Effector memory CD4-positive, alpha-beta T cell (primary cell): ENCODE measurements at regions not wholly inside any gene's neighbourhood (a gene's known extent, or its start where the extent isn't known, plus 50 kb on each side); places are given as distances from the start of the nearest gene placed in this dataset.

Source experiments
- DNase-seq, 3 donors: peaks; one replicate each; pipeline ENCODE4 v3.0.0-alpha.2; 2020
- H3K27ac ChIP-seq: 2 replicates; pipeline ENCODE4 v1.7.0; 2013; ENCODE audit warnings: mild to moderate bottlenecking, low read length, moderate library complexity; ENCODE audit not compliant: insufficient read depth, poor library complexity, severe bottlenecking
- H3K27me3 ChIP-seq: replicated peaks from 2 replicates; pipeline ENCODE4 v1.7.0; 2013; ENCODE audit warnings: mild to moderate bottlenecking, low read length; ENCODE audit not compliant: insufficient read depth, control insufficient read depth, poor library complexity, severe bottlenecking
- H3K36me3 ChIP-seq: 2 replicates; pipeline ENCODE4 v1.7.0; 2013; ENCODE audit warnings: mild to moderate bottlenecking, low read length, moderate library complexity; ENCODE audit not compliant: control insufficient read depth, insufficient read depth
- H3K4me1 ChIP-seq: 2 replicates; pipeline ENCODE4 v1.7.0; 2013; ENCODE audit warnings: low read length, mild to moderate bottlenecking; ENCODE audit not compliant: control insufficient read depth, insufficient read depth, poor library complexity, severe bottlenecking
- H3K4me3 ChIP-seq: 2 replicates; pipeline ENCODE4 v1.7.0; 2013; ENCODE audit warnings: low read length, low read depth, mild to moderate bottlenecking; ENCODE audit not compliant: insufficient read depth, poor library complexity, severe bottlenecking
- H3K9me3 ChIP-seq: 2 replicates; pipeline ENCODE4 v1.7.0; 2013; ENCODE audit warnings: mild to moderate bottlenecking, low read length, moderate library complexity; ENCODE audit not compliant: control insufficient read depth

DNA sequence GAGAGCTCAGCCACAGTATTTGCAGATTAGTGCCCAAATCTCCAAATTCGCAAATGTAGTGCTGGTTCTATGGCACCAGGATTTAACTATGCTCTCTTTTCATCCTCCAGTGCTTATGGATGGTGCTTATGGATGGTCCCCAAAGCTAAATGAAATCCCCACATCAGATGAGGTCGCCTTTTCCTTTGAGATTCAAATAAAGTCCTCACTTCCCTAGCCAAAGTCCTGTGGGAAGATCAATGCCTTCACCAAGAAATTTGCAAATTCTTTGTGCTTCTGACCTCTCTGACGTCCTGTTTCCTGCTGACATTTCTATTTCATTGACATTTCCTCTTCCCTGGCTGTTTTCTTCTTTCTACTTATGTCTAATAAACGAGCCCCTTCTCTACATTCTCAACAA, 1077.0 kb upstream of the C9orf72 start:
- Histone ChIP-seq H3K9me3 (no peaks in the 10 kb centered on the region), H3K36me3 (no peaks in the 10 kb centered on the region), H3K4me1 (no peaks in the 10 kb centered on the region), H3K4me3 (no peak overlapping the region), H3K27ac (no peak overlapping the region), H3K27me3 (no peaks in the 10 kb centered on the region)
- no peak for DNase-seq

DNA sequence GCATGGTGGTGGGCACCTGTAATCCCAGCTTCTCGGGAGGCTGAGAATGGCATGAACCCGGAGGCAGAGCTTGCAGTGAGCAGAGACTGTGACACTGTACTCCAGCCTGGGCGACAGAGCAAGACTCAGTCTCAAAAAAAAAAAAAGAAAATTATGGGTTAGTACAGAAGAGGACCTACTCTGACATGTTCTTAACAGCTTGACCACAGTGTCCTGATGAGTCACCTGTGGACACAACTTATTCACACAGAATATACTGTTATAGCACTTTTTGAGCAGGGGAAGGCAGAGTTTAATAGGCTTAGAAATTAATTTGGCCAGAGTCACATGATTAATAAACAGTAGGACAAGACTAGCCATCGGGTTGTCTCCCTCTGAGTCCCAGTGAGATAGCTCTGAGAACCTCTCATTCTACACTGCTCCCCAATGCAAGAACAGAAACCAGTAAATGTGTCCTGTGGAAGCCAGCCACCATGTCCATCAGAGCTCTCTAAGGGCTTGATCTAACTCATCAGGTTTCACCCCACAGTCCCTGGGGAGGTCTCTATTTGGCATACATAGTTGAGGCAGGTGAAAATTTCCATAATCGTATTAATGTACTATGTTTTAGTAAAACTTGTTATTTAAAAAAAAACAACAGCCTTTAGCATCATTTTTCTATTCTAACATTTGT, 1077.9 kb upstream of the C9orf72 start:
- Histone ChIP-seq H3K9me3 (no peaks in the 10 kb centered on the region), H3K36me3 (no peaks in the 10 kb centered on the region), H3K4me1 (no peaks in the 10 kb centered on the region), H3K4me3 (no peak overlapping the region), H3K27ac (no peak overlapping the region), H3K27me3 (no peaks in the 10 kb centered on the region)
- DNase-seq: no peak

DNA sequence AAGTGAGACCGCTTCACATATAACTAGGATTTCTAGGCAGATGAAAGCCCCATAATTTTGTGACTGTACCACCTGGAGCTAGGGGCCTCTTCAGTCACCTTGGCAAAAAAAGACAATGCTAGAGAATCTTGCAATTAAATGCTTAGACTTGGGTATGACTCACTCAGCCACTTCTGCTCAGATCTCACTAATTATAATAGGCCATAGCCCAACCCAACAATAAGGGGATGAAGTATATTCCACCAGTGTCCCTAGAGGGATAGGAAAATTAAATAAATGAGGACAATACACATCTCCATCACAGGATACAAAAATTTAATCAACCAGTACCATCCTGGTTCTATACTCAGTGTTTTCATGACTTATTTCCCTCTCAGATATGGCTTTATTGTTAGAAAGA, 1079.9 kb upstream of the C9orf72 start:
- H3K36me3 ChIP-seq: no peaks in the 10 kb centered on the region
- no peaks in the 10 kb centered on the region for H3K27me3 ChIP-seq
- H3K9me3 ChIP-seq: no peaks in the 10 kb centered on the region
- no peak overlapping the region for H3K4me3 ChIP-seq
- no peaks in the 10 kb centered on the region for H3K4me1 ChIP-seq
- no peak for DNase-seq
- no peak overlapping the region for H3K27ac ChIP-seq

DNA sequence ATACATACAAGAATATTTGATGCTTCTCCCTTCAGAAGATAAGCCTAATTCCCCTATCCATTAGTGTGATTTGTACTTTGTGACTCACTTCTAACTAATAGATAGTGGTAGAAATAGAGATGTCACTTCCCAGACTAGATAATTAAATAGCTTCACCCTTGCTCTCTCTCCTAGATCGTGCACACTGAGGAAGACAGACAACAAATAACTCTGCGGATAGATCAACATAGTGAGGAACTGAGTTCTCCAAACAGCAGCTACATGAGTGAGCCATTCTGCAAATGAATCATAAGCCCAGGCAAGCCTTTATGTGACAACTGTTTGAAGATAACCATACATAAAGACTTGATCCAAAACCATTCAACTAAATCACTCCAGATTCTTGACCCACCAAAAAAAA, 1083.4 kb upstream of the C9orf72 start:
- Histone ChIP-seq H3K9me3 (no peaks in the 10 kb centered on the region), H3K27ac (no peak overlapping the region), H3K4me3 (no peak overlapping the region), H3K4me1 (no peaks in the 10 kb centered on the region), H3K36me3 (no peaks in the 10 kb centered on the region), H3K27me3 (no peaks in the 10 kb centered on the region)
- no peak for DNase-seq

DNA sequence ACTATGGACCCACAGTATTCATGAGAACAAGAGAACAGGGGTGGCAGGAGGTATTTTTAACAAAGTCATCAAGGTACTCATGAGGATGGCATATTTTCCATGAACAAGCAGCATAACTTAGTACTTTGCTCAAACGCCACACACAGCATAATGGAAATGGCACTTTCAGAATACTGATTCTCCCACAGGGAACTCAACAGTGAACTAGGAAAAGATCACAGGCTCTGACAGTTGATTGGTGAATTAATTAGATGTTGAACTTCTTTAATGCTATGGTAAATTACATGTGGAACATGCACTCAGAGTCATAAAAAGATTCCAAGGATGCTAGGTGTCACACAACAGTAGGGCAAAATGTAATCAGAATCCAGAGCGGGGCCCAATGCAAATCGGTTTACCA, 1088.6 kb upstream of the C9orf72 start:
- no peak overlapping the region for H3K27ac ChIP-seq
- H3K27me3 ChIP-seq: no peaks in the 10 kb centered on the region
- DNase-seq: no peak
- H3K9me3 ChIP-seq: no peaks in the 10 kb centered on the region
- no peaks in the 10 kb centered on the region for H3K36me3 ChIP-seq
- H3K4me1 ChIP-seq: no peaks in the 10 kb centered on the region
- no peak overlapping the region for H3K4me3 ChIP-seq

DNA sequence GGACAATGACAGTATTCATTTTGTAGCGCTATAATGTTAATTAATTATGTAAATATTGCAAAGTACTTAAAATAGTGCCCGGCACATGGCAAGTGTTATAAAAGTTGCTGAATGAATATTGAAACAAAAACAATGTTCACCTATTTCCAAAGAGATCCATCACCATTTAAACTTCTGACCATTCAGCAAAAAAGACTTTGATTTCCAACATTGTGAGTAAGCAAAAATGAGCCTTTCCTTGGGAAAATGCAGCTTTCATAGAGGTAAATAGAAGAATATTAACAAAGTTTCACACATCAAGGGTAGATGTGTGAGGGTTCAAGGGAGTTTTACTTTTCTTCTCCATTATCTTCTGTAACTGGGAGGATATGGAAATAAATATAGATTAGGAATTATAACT, 1089.4 kb upstream of the C9orf72 start:
- Histone ChIP-seq H3K4me1 (no peaks in the 10 kb centered on the region), H3K4me3 (no peak overlapping the region), H3K9me3 (no peaks in the 10 kb centered on the region), H3K36me3 (no peaks in the 10 kb centered on the region), H3K27me3 (no peaks in the 10 kb centered on the region), H3K27ac (no peak overlapping the region)
- no peak for DNase-seq

DNA sequence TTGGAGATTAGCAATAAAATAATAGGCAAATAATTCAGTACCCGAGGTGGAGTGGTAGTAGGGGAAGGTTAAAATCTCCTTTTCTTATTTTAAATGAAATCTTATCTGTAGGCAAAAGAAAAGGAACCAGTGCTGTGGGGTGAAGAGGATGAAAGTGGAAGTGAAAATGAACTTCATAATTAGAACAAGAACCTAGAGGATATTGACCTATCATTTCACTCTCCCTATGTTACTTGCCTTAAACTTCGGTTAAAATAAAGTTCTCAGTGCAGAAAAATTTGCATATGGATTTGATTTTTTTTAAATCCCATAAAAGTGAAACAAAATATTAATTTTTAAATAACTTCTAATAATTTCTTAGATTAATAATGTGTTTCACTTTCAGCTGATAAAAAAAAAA, 1094.9 kb upstream of the C9orf72 start:
- Histone ChIP-seq H3K27ac (no peak overlapping the region), H3K36me3 (no peaks in the 10 kb centered on the region), H3K4me1 (no peaks in the 10 kb centered on the region), H3K4me3 (no peak overlapping the region), H3K27me3 (no peaks in the 10 kb centered on the region), H3K9me3 (no peaks in the 10 kb centered on the region)
- DNase-seq: no peak

DNA sequence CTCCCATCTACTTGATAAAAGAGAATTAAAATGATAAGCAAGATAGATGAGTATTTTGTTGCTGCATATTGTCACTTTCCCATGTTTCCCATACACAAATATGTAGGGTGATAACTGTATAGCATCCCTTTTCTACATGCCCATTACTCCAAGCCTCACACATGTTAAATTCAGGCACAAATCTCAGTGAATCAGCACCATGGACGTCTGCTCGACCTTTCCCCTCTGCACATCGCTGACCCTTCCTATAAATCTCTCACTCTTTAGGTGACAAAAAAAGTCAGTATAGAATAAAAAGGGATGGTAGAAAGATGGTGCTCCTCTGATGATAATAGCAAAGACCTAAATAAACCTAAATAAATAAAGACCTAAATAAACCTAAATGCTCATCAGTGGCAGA, 1097.7 kb upstream of the C9orf72 start:
- no peaks in the 10 kb centered on the region for H3K27me3 ChIP-seq
- no peaks in the 10 kb centered on the region for H3K9me3 ChIP-seq
- no peak overlapping the region for H3K4me3 ChIP-seq
- no peaks in the 10 kb centered on the region for H3K36me3 ChIP-seq
- no peaks in the 10 kb centered on the region for H3K4me1 ChIP-seq
- no peak overlapping the region for H3K27ac ChIP-seq
- no peak for DNase-seq

DNA sequence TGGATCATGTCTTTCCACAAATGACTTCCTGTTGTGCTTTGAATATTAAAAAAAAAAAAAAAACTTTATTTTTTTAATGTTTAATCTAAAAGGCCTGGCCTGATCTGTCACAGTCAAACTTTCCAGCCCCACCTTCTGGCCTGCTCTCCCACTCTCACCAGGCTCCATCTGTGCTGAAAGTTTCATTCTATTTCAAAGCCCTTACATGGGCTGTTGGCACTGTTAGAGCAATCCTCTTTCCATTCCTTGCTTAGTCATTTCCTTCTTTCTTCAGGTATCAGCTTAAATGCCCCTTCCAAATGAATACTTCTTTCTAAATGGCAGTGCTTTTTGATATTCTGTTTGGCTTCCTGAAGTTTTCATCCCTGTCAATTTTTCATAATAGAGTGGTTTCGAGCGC, 1104.8 kb upstream of the C9orf72 start:
- Histone ChIP-seq H3K27ac (no peak overlapping the region), H3K36me3 (no peaks in the 10 kb centered on the region), H3K27me3 (no peaks in the 10 kb centered on the region), H3K4me1 (no peaks in the 10 kb centered on the region), H3K9me3 (no peaks in the 10 kb centered on the region), H3K4me3 (no peak overlapping the region)
- no peak for DNase-seq

DNA sequence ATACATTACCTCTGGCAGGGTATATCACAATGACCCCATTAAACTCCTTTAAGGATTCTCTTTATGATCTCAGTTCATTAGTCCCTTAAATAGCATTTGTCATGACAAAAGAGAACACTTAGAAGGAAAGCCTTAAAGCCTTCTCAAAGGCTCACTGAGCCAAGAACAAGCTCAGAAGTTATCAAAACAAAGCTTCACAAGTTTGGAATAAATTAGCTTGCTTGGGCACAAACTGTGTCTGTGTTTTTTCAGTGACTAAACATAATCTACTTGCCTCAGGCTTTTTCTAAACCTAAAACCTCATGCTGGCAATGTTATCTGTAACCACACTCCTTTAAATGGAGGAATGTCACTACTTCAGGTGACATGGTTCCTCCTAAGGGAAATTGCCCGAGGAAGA, 1114.9 kb upstream of the C9orf72 start:
- no peak overlapping the region for H3K4me3 ChIP-seq
- H3K4me1 ChIP-seq: no peaks in the 10 kb centered on the region
- no peak for DNase-seq
- no peak overlapping the region for H3K27ac ChIP-seq
- H3K36me3 ChIP-seq: no peaks in the 10 kb centered on the region
- H3K27me3 ChIP-seq: no peaks in the 10 kb centered on the region
- H3K9me3 ChIP-seq: no peaks in the 10 kb centered on the region
